HG02981 (cell line): ENCODE measurements at regions not wholly inside any gene's neighbourhood (a gene's known extent, or its start where the extent isn't known, plus 50 kb on each side); places are given as distances from the start of the nearest gene placed in this dataset.
"Not testable (repeated sequence)": the region's sequence is repeated elsewhere in the genome, so short reads cannot be mapped to it uniquely, and the experiment has no call there.

Experiments
- ATAC-seq: cut with Tn5 transposase; IDR thresholded peaks from one replicate; pipeline ENCODE4 v1.9.1; 2021; ENCODE audit warnings: mild to moderate bottlenecking, moderate library complexity; ENCODE audit not compliant: unreplicated experiment

- ATAC-seq: not testable (repeated sequence)
Observed at GRCh38 chr17:21550031-21550430, 142.3 kb upstream of the KCNJ18 start.

GRCh38 chr17:21551081-21551881, 141.0 kb upstream of the KCNJ18 start:
- peak; percentile 63 for ATAC-seq

DNA sequence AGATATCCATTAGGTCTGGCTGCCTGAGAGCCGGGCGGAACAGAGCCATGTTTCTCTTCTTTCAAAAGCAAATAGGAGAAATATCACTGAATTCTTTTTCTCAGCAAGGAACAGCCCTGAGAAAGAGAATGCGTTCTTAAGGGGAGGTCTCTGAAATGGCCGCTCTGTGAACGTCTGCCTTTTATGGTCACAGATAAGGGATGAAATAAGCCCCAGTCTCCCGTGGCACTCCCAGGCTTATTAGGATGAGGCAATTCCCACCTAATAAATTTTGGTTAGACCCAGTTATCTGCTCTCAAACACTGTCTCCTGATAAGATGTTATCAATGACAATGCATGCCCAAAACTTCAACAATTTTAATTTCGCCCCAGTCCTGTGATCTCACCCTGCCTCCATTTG, 133.4 kb upstream of the KCNJ18 start:
- ATAC-seq: not testable (repeated sequence)

DNA sequence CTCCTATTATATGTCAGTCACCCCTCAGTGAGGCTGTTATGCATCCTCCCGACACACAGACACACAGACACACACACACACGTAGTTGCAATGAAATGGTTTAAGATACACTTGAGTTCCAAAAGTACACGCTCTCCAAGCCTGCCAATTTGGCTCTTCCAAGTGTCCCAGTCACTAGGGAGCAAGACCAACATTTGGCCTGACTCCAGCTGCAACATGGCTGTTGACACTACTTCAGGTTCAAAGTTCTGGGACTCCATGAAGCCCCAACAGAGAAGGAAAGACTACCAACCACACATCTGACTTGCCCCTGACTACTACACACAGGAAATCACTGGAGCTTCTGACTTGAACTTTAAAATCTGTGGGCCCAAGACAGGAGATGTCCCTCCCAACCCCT, 128.1 kb upstream of the KCNJ18 start:
- ATAC-seq: no peak

DNA sequence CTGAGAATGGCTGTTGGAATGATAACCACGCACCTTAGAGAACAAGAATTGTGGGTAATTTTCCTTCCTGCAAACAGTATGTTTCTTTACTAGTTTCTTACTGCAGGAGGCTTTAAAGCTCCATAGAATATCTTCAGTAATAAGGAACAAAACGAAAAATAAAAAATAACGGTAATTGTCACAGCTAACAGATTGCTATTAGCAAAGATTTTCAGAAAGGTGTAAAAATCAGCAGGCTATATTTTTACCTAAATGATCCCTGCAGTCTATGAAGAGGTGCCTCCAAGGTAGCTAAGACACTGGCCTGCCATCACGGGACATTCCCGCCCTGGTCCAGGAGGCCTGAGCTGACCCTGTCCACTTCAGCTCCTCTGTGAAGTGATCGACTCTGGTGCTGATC, 127.6 kb upstream of the KCNJ18 start:
- not testable (repeated sequence) for ATAC-seq

- ATAC-seq: not testable (repeated sequence)
Observed at GRCh38 chr17:21570427-21570826, 121.9 kb upstream of the KCNJ18 start.

DNA sequence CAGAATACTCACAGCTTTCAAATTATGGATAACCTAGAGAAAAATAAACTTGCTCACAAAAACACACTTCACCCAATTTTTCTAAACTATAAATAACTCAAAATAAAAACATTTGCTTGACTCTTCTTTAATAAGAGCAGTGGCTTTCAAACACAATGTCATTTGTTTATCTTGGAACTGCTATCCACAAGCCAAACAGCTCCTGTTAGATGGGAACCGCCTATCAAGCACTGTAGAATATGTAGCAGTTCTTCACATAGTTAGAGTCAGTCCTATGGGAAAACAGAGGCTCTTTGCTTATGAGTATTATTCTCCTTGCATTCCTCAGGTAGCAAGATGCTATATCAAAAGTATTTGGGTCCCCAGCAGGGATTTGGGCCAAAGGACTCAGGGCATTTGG, 120.2 kb upstream of the KCNJ18 start:
- not testable (repeated sequence) for ATAC-seq

- not testable (repeated sequence) for ATAC-seq
Observed at GRCh38 chr17:21573271-21573960, 118.9 kb upstream of the KCNJ18 start.

GRCh38 chr17:21573961-21574610, 118.2 kb upstream of the KCNJ18 start:
- no peak for ATAC-seq

GRCh38 chr17:21574611-21575255, 117.6 kb upstream of the KCNJ18 start:
- not testable (repeated sequence) for ATAC-seq

GRCh38 chr17:21578783-21579182, 113.5 kb upstream of the KCNJ18 start:
- not testable (repeated sequence) for ATAC-seq

GRCh38 chr17:21592774-21593173, 99.5 kb upstream of the KCNJ18 start:
- no peak for ATAC-seq

- ATAC-seq: not testable (repeated sequence)
Observed at GRCh38 chr17:21593452-21594105, 98.7 kb upstream of the KCNJ18 start.

DNA sequence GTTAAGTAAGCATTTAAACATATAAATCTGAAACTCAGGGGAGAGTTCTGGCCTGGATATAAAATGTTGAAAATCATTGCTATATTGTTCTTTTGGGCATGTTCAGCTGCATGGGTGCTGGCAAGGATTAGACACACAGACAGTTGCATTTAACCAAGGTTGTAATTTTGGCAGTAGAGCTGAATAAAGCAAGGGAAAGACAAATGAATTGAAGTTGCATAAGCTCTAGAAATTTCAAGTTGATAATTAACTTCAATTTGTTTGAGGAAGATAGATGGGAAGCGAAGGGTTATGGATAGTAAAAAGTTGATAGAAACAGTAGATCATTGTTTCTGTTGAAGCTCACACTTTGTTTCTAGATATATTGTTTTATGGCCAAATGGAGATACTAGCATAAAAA, 97.2 kb upstream of the KCNJ18 start:
- ATAC-seq: no peak

DNA sequence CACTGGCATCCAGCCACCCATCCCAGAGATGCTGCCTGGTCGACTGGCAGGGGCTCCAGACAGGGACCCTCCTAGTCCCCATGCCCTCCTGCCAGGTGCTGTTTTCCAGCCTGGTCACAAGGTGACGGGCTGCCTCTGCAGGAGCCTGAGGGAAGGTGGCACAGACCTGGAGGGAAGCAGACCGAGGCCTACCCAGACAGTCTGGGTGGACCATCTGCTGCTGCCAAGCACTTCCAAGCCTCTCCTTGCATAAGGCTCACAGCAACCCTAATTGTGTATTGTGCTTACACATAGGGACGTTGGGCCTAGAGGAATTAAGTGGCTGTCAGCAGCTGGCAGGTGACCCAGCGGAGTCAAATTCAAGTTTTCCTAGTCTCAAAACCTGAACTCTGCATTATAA, 90.1 kb upstream of the KCNJ18 start:
- ATAC-seq: no peak

DNA sequence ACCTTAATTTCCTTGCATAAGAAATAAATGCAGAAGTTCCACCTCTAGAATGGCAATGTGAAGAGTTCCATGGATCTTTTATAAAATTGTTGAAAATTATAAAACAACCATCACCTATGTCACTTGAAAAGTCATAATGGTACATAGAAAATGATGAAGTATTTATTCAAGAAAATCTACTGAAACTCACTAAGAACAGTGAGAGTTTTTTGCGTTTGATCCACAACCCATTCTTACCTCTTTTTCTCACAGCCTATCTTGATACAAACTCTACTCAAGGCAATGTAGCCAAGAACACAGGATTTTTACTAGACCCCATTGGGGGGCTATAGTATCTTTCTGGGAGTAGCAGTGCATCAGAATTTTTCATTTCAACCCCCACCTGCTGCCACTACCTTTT, 89.0 kb upstream of the KCNJ18 start:
- ATAC-seq: not testable (repeated sequence)

DNA sequence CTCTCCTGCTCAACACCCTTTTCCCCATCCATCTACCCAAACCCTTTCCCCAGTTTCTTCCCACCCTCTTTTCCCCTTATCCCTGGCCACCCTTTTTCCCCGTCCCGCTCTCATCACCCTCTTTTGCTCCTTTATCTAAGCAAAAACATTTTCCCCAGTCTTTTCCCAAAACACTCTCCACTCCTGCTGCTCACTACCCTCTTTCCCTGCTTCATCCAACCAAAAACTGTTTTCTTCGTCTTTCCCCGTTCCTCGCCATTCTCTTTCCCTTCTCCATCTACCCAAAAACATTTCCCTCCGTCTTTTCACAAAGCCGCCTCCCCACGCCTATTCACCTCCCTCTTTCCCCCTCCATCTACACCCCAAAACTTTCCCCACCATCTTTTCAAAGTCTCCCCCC, 80.9 kb upstream of the KCNJ18 start:
- not testable (repeated sequence) for ATAC-seq

GRCh38 chr17:21612123-21613070, 79.9 kb upstream of the KCNJ18 start:
- not testable (repeated sequence) for ATAC-seq

- no peak for ATAC-seq
Observed at GRCh38 chr17:21613071-21613429, 79.3 kb upstream of the KCNJ18 start.

DNA sequence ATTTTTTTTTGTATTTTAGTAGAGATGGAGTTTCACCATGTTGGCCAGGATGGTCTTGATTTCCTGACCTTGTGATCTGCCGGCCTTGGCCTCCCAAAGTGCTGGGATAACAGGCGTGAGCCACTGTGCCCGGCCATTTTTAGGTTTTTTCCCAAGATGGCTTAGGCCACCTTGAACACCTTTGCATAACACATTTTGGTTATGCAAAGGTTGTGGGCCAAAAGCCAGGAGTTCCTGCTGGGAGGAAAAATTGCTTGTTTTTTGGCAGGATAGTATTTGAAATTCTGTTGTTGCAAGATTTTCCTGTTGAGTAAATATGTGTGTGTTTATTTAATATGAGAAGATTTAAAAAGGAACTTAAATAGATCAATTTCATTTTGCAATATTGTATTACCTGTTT, 65.3 kb upstream of the KCNJ18 start:
- ATAC-seq: not testable (repeated sequence)
